Activated T-cell treated with anti-CD3 and anti-CD28 coated beads for 48 hours (primary cell): ENCODE measurements at regions not wholly inside any gene's neighbourhood (a gene's known extent, or its start where the extent isn't known, plus 50 kb on each side); places are given as distances from the start of the nearest gene placed in this dataset.
"Not testable (repeated sequence)": the region's sequence is repeated elsewhere in the genome, so short reads cannot be mapped to it uniquely, and the experiment has no call there.

Source experiments
- DNase-seq: peaks from one replicate; pipeline ENCODE4 v3.0.0-alpha.2; 2020; ENCODE audit warnings: low read depth

DNA sequence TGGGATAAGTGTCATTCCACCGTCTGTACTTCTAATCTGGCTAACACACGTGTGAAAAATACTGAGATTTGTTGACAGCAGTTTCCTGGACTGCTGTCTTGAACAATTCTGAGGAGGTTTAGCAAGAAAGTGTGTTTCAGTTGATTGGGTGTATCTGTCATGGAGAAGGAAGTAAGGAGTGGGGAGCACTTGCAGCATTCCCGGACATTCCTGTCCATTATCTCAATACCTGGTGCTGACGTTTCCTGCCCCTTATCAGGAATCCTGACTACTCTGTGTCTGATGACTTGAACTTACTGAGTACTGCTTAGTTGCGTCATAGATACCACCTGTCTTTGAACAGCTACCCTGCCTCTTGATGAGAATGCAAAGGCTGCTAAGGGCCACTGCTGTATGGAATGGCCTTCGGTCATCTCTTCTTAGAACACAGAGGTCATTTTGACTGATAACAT is 72.0 kb upstream of the VKORC1L1 start:
- DNase-seq: no peak

- DNase-seq: no peak
Measured at GRCh38 chr7:65804887-65805286, 68.0 kb upstream of the VKORC1L1 start.

- not testable (repeated sequence) for DNase-seq
Measured at GRCh38 chr7:65807067-65807466, 65.8 kb upstream of the VKORC1L1 start.

DNA sequence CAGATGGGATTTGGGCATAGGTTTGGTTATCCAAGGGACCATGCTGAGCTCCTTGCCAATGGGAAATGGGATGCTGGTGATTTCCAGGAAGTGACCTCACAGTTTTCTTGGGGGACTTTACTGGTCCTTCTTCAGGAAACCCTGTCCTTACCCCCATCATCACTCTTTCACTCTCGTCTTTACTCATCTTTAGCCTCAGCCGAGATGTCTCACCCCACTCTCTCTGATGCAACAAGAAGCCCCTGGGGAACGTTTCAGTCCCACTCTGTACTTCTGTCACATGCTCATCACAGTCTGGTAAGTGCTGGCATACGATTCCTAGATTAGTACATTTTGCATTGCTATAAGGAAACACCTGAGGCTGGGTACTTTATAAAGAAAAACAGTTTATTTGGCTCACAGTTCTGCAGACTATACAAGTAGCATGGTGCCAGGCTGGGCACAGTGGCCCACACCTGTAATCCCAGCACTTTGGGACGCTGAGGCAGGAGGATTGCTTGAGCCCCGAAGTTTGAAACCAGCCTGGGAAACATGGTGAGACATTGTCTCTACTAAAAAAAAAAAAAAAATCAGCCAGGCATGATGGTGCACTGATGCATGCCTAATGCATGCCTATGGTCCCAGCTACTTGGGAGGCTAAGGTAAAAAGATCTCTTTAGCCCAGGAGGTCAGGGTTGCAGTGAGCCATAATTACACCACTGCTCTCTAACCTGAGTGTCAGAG is 63.5 kb upstream of the VKORC1L1 start:
- no peak for DNase-seq

GRCh38 chr7:65809982-65810288 is 62.9 kb upstream of the VKORC1L1 start:
- no peak for DNase-seq

DNA sequence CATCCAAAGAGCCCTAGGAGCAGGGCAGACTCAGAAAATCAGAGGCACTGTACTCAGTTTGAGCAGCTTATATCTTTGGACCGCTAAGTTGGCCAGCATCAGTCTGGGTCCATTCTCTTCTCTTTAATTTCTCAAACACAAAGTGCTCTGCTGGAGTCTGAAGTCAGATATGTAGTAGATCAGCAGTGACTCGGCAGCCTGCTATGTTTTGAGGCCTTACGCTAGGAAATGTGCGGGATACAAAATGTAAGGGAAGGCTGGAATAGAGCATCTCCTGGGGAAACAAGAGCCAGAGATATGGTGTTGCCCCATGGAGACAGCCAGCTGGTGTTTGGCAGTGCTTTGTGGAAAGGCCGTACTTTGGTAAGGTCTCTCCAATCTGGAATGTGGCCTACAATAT is 60.6 kb upstream of the VKORC1L1 start:
- no peak for DNase-seq

- DNase-seq: not testable (repeated sequence)
Measured at GRCh38 chr7:65814556-65815167, 58.2 kb upstream of the VKORC1L1 start.

DNA sequence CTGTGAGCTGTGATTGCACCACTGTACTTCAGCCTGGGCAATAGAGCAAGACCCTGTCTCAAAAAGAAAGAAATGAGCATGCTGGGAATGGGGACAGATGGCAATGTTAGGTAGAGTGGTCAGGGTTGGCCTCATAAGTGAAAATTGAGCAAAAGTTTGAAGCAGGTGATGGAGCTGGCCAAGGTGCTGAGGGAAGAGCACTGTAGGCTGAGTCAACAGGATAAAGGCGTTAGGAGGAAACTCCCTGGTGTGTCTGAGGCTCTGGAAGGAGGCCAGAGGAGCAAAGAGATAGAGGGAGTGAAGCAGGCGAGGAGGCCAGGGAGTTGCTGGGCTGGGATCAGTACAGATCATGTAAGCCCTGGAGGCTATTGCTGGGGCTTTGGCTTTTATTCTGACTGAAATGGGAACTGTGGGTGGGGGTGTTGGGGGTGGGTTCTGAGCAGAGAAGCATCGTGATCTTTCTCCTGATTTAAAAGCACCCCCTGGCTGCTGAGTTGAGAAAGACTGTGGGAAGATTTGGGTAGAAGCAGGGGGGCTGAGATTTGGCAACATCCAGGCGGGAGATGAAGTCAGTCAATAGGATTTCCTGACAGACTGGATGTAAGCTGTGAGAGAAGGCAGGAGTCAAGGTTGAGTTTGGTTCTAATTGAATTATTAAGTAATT is 52.5 kb upstream of the VKORC1L1 start:
- DNase-seq: no peak
